ENCODE measurements at regions not wholly inside any gene's neighbourhood (a gene's known extent, or its start where the extent isn't known, plus 50 kb on each side); places are given as distances from the start of the nearest gene placed in this dataset.

GRCh38 chr5:116847960-116848359 is 273.3 kb upstream of the SEMA6A start:
- TF ChIP-seq ZFX (IDR thresholded peaks at IDR 0.05; ENCODE audit: borderline replicate concordance) (no peak), CTCF (IDR thresholded peaks at IDR 0.05) (no peak)
- H3K27ac ChIP-seq: no peak overlapping the region

DNA sequence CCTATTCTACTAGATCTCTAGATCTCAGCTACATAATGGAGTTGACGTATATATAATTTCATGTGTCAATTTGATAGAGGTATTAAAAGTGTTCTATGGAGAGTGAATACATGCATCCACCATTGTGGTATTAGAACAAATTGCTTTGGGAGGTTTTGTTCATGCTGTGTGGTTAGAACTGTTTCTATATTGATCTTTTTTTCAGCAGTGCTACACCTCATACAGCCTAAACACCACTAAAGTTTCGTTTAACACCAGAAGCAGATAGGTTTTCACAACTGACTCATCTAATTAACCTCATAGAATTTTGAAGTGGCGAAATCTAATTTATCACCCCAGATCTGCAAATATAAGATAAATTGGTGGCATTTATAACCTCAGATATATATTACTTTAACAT is 269.4 kb upstream of the SEMA6A start:
- TF ChIP-seq CTCF (IDR thresholded peaks at IDR 0.05) (no peak), ZFX (IDR thresholded peaks at IDR 0.05; ENCODE audit: borderline replicate concordance) (no peak)
- no peak overlapping the region for H3K27ac ChIP-seq

- H3K27ac ChIP-seq: no peak overlapping the region
- TF ChIP-seq ZFX (IDR thresholded peaks at IDR 0.05; ENCODE audit: borderline replicate concordance) (no peak), CTCF (IDR thresholded peaks at IDR 0.05) (no peak)
These were observed 267.9 kb upstream of the SEMA6A start for GRCh38 chr5:116842514-116842961.

DNA sequence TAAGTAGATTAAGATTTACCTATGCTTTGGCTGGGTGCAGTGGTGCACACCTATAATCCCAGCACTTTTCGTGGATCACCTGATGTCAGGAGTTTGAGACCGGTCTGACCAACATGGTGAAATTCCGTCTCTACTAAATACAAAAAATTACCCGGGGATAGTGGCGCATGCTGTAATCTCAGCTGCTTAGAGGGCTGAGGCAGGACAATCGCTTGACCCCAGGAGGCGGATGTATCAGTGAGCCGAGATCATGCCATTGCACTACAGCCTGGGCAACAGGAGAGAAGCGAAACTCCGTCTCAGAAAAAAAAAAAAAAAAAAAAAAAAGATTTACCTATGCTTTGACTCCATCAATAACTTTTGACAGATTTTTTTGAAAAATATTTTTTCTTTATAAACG is 267.1 kb upstream of the SEMA6A start:
- no peak overlapping the region for H3K27ac ChIP-seq
- TF ChIP-seq ZFX (IDR thresholded peaks at IDR 0.05; ENCODE audit: borderline replicate concordance) (no peak), CTCF (IDR thresholded peaks at IDR 0.05) (no peak)

DNA sequence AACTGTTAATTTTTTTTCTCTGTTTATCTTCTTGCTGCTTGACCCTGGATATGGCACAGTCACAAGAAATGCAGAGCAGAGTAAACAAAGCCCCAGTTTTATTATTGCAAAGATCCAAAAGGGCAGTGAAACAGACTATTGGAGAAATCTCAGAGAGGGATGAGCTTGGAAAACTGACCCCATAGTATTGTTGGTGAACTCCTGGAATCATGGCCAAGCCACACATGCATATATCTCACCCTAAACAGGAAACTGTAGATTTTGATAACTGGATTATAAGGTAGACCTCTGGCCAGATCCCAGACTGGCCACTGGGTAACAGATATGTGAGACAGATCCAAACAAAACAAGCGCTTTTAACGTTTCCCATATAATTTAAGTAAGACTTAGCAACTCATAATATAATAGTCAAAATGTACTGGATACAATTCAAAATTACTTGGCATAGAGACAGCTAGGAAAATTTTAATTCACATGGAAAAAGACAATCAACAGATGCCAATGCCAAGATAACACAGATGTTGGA is 263.5 kb upstream of the SEMA6A start:
- TF ChIP-seq CTCF (IDR thresholded peaks at IDR 0.05): no peak
- TF ChIP-seq ZFX (IDR thresholded peaks at IDR 0.05; ENCODE audit: borderline replicate concordance): no peak
- H3K27ac ChIP-seq: no peak overlapping the region

DNA sequence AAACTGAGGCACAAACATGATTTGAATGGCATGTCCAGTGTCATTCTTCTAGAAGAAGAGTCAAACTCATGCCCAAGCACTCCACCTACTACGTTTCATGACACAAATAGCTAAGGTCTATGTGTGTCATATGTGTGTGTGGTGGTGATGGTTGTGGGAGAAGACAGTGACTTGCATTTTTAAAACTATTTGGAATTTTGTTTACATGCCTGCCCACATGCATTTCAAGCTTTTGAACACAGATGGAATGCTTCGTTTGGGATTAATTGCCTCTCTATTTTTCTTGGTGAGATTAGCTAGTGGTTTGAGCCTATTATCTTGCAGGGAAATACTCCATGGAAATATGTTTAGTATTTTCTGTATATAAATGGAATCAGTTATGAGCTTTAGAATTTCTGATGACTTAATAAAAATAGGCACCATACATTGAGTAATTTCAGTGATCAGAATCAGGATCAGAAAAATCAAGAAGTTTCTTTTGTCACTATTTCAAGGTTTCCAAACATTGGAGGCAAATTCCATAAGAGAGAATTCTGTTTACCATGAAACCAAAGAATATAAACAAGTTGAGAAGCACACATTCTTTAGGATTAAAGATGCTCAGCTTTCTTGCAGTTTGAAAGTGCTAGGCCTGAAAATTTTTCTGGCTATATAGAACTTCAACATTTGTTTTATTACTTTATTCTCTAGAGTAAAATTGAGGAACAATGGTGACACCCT is 260.3 kb upstream of the SEMA6A start:
- no peak overlapping the region for H3K27ac ChIP-seq
- no peak for TF ChIP-seq ZFX (IDR thresholded peaks at IDR 0.05; ENCODE audit: borderline replicate concordance)
- no peak for TF ChIP-seq CTCF (IDR thresholded peaks at IDR 0.05)

- no peak for TF ChIP-seq ZFX (IDR thresholded peaks at IDR 0.05; ENCODE audit: borderline replicate concordance)
- TF ChIP-seq CTCF (IDR thresholded peaks at IDR 0.05): no peak
- H3K27ac ChIP-seq: no peak overlapping the region
These were observed 255.5 kb upstream of the SEMA6A start for GRCh38 chr5:116830079-116830478.

Data from 22Rv1 (cell line).